Suprapubic skin (tissue), 4 donors: ENCODE measurements at regions not wholly inside any gene's neighbourhood (a gene's known extent, or its start where the extent isn't known, plus 50 kb on each side); places are given as distances from the start of the nearest gene placed in this dataset.

ENCODE experiments used
- DNase-seq, 2 donors: peaks; one replicate each; pipeline ENCODE4 v3.0.0-alpha.2; 2019; ENCODE audit warnings: low spot score in 2 of 2
- H3K27ac ChIP-seq: fragments of 200-600 bp; sonication (generic); one replicate; pipeline ENCODE4 v1.5.1; 2019
- H3K27me3 ChIP-seq: fragments of 200-600 bp; sonication (generic); one replicate; pipeline ENCODE4 v1.5.1; 2019
- H3K36me3 ChIP-seq: fragments of 200-600 bp; sonication (generic); one replicate; pipeline ENCODE4 v1.5.1; 2019
- H3K4me1 ChIP-seq: fragments of 200-600 bp; sonication (generic); one replicate; pipeline ENCODE4 v1.5.1; 2019
- H3K4me3 ChIP-seq: fragments of 200-600 bp; sonication (generic); one replicate; pipeline ENCODE4 v1.5.1; 2019; ENCODE audit warnings: mild to moderate bottlenecking
- H3K9me3 ChIP-seq: fragments of 200-600 bp; sonication (generic); one replicate; pipeline ENCODE4 v1.5.1; 2019
- CTCF ChIP-seq, 2 donors: fragments of 200-600 bp in 1 of 2; fragments of 450-650 bp in 1 of 2; sonication (generic) in 1 of 2; IDR thresholded peaks; one replicate each; pipeline ENCODE4 v1.5.1; 2016 to 2019; ENCODE audit warnings: antibody characterized with exemption in 2 of 2, mild to moderate bottlenecking in 1 of 2, moderate library complexity in 1 of 2
- EP300 ChIP-seq: sonication (generic); formaldehyde crosslinking; IDR thresholded peaks from one replicate; pipeline ENCODE4 v1.6.1; 2017; ENCODE audit warnings: antibody characterized with exemption
- POLR2A ChIP-seq, 2 donors: fragments of 450-650 bp; IDR thresholded peaks; one replicate each; pipeline ENCODE4 v1.6.1; 2017; ENCODE audit warnings: antibody characterized with exemption in 2 of 2, mild to moderate bottlenecking in 2 of 2, moderate library complexity in 2 of 2
- POLR2AphosphoS5 ChIP-seq, 3 donors: sonication (generic); formaldehyde crosslinking; IDR thresholded peaks; one replicate each; pipeline ENCODE4 v1.6.1; 2017; ENCODE audit warnings: antibody characterized with exemption in 3 of 3
- WGBS: methylation state at CpG from one replicate; pipeline ENCODE4 v1.1.5; 2018; 5-methylcytosine and 5-hydroxymethylcytosine counted together

- no peak overlapping the region for H3K27ac ChIP-seq
- 39% methylated on average over 16 of the region's 16 CpGs for WGBS
- no peaks in the 10 kb centered on the region for H3K36me3 ChIP-seq
Observed at GRCh38 chr6:168192195-168192900, 113.3 kb upstream of the FRMD1 start.

GRCh38 chr6:168190646-168191443 lies 111.8 kb upstream of the FRMD1 start:
- Histone ChIP-seq H3K4me3 (no peak overlapping the region), H3K27ac (no peak overlapping the region), H3K9me3 (no peaks in the 10 kb centered on the region), H3K36me3 (no peaks in the 10 kb centered on the region), H3K27me3 (peaks cover 14% of the 10 kb centered on the region), H3K4me1 (no peaks in the 10 kb centered on the region)
- WGBS = 87% methylated on average over 21 of the region's 22 CpGs
- DNase-seq = peak in 1 of 2 donors; percentile 74
- TF ChIP-seq EP300 = no peak
- no peak for TF ChIP-seq POLR2AphosphoS5 (IDR thresholded peaks at IDR 0.05)
- TF ChIP-seq CTCF (IDR thresholded peaks at IDR 0.05) = no peak
- no peak for TF ChIP-seq POLR2A (IDR thresholded peaks at IDR 0.05)

More at GRCh38 chr6:168192195-168192900, 113.3 kb upstream of the FRMD1 start:
- H3K4me1 ChIP-seq = no peaks in the 10 kb centered on the region
- H3K9me3 ChIP-seq = no peaks in the 10 kb centered on the region
- H3K4me3 ChIP-seq = no peak overlapping the region
- TF ChIP-seq POLR2AphosphoS5 (IDR thresholded peaks at IDR 0.05) = no peak
- TF ChIP-seq CTCF (IDR thresholded peaks at IDR 0.05) = no peak
- TF ChIP-seq POLR2A (IDR thresholded peaks at IDR 0.05) = no peak
- TF ChIP-seq EP300 = no peak
- peak in 1 of 2 donors; percentile 60 for DNase-seq
- H3K27me3 ChIP-seq = peaks cover 14% of the 10 kb centered on the region

- peak in 1 of 2 donors; percentile 72 for DNase-seq
- H3K27ac ChIP-seq = no peak overlapping the region
- no peaks in the 10 kb centered on the region for H3K4me1 ChIP-seq
- H3K9me3 ChIP-seq = no peaks in the 10 kb centered on the region
- no peaks in the 10 kb centered on the region for H3K36me3 ChIP-seq
- peaks cover 14% of the 10 kb centered on the region for H3K27me3 ChIP-seq
- H3K4me3 ChIP-seq = no peak overlapping the region
- WGBS = 89% methylated on average over 20 of the region's 21 CpGs
- TF ChIP-seq POLR2AphosphoS5 (IDR thresholded peaks at IDR 0.05) (no peak), POLR2A (IDR thresholded peaks at IDR 0.05) (no peak), EP300 (no peak), CTCF (IDR thresholded peaks at IDR 0.05) (no peak)
Observed at GRCh38 chr6:168190014-168190405, 111.0 kb upstream of the FRMD1 start.

GRCh38 chr6:168189200-168190013 lies 110.4 kb upstream of the FRMD1 start:
- no peaks in the 10 kb centered on the region for H3K4me1 ChIP-seq
- TF ChIP-seq CTCF (IDR thresholded peaks at IDR 0.05) (no peak), POLR2AphosphoS5 (IDR thresholded peaks at IDR 0.05) (no peak), POLR2A (IDR thresholded peaks at IDR 0.05) (no peak), EP300 (no peak)
- 93% methylated on average over 5 of the region's 10 CpGs for WGBS
- no peak overlapping the region for H3K27ac ChIP-seq
- no peak overlapping the region for H3K4me3 ChIP-seq
- peak in 1 of 2 donors; percentile 69 for DNase-seq
- H3K9me3 ChIP-seq = no peaks in the 10 kb centered on the region
- H3K36me3 ChIP-seq = no peaks in the 10 kb centered on the region
- H3K27me3 ChIP-seq = peaks cover 14% of the 10 kb centered on the region
